ENCODE measurements at regions not wholly inside any gene's neighbourhood (a gene's known extent, or its start where the extent isn't known, plus 50 kb on each side); places are given as distances from the start of the nearest gene placed in this dataset.

DNA sequence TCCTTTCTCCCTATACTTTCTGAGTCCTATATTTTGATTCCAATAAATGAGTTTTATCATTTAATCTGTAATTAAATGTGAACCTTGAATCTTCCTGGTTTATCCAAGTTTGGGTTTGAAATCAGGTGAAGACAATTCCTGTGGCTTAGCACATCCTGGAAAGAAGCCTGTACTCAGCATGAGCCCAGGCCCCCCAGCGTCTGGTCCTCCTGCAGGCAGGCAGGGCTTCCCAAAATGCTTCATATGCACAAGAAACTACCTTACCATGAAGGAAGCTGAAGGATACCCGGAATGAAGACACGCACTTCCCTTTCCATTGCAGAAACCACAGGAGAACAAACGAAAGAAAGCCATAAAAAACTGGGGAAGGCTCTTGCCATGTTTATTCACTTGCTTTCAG is 157.4 kb upstream of the PDE10A start:
- Histone ChIP-seq H3K27ac (replicated peaks in 1 of 4) (no peak overlapping the region), H3K36me3 (no peaks in the 10 kb centered on the region), H3K27me3 (peaks cover 0 to 46% (median 0%) of the 10 kb centered on the region in 4 donors), H3K4me1 (peaks cover 0 to 5% (median 0%) of the 10 kb centered on the region in 4 donors), H3K9me3 (no peaks in the 10 kb centered on the region), H3K4me3 (no peak overlapping the region)
- TF ChIP-seq EP300 (IDR thresholded peaks at IDR 0.05) (no peak), POLR2A (IDR thresholded peaks at IDR 0.05; ENCODE audit: low read depth) (no peak), CTCF (IDR thresholded peaks at IDR 0.05) (no peak), POLR2AphosphoS5 (IDR thresholded peaks at IDR 0.05) (no peak)
- intact Hi-C loops (cut with DNase I), result no loop called here
- WGBS, result 68% methylated on average over 4 of the region's 4 CpGs
- no peak for DNase-seq (ENCODE audit: extremely low spot score)

GRCh38 chr6:165819394-165819793 is 156.4 kb upstream of the PDE10A start:
- H3K4me3 ChIP-seq, result peak overlapping the region in 1 of 4 donors; percentile 15
- peaks cover 0 to 5% (median 0%) of the 10 kb centered on the region in 4 donors for H3K4me1 ChIP-seq
- H3K27ac ChIP-seq (replicated peaks in 1 of 4), result no peak overlapping the region
- 24% methylated on average over 14 of the region's 21 CpGs for WGBS
- intact Hi-C loops (cut with DNase I), result no loop called here
- TF ChIP-seq EP300 (IDR thresholded peaks at IDR 0.05), result no peak
- no peaks in the 10 kb centered on the region for H3K36me3 ChIP-seq
- no peaks in the 10 kb centered on the region for H3K9me3 ChIP-seq
- DNase-seq (ENCODE audit: extremely low spot score), result no peak
- H3K27me3 ChIP-seq, result peaks cover 0 to 46% (median 0%) of the 10 kb centered on the region in 4 donors

DNA sequence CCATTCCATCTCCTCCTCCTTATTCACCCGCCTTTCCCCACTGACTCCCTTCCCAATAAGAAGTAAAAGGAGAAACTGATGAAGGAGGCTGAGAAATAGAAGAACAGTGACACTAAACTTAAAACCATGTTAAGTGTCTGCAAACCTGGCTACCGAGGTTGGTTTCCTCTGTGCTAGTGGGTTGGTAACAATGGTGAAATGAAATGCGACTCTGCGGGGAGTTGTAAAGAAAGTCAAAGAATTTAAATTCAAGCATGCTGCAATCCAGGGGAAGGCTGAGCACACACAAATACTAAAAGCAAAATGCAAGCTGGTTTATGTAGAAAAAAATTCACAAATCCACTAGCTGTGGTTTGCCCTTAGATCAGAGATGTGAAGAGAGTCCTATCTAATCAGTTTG is 155.2 kb upstream of the PDE10A start:
- WGBS, result 82% methylated on average over 4 of the region's 4 CpGs
- no peaks in the 10 kb centered on the region for H3K9me3 ChIP-seq
- peaks cover 0 to 46% (median 0%) of the 10 kb centered on the region in 4 donors for H3K27me3 ChIP-seq
- TF ChIP-seq EP300 (IDR thresholded peaks at IDR 0.05) (no peak), POLR2A (IDR thresholded peaks at IDR 0.05; ENCODE audit: low read depth) (no peak), CTCF (IDR thresholded peaks at IDR 0.05) (no peak), POLR2AphosphoS5 (IDR thresholded peaks at IDR 0.05) (no peak)
- no peak for DNase-seq (ENCODE audit: extremely low spot score)
- intact Hi-C loops (cut with DNase I), result no loop called here
- H3K36me3 ChIP-seq, result no peaks in the 10 kb centered on the region
- no peak overlapping the region for H3K4me3 ChIP-seq
- peaks cover 0 to 5% (median 0%) of the 10 kb centered on the region in 4 donors for H3K4me1 ChIP-seq
- H3K27ac ChIP-seq (replicated peaks in 1 of 4), result no peak overlapping the region

DNA sequence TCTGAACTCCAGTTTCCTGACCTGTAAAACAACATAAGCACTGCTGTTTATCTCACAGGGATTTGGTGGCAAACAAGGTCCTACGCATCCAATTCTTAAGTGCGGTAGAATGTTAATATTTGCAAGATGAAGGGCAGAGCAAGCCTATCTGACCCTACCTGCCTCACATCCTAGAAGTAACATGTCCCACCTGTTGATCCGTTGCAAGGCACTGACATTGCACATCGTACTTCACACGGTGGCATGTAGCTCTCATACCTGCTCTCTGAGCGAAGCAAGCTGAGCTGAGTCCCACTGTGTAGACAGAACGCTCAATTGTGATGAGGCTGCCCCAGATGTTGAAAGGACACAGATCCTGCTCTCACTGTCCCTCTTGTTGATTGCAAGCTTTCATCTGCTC is 154.7 kb upstream of the PDE10A start:
- TF ChIP-seq CTCF (IDR thresholded peaks at IDR 0.05) (no peak), POLR2A (IDR thresholded peaks at IDR 0.05; ENCODE audit: low read depth) (no peak), EP300 (IDR thresholded peaks at IDR 0.05) (no peak), POLR2AphosphoS5 (IDR thresholded peaks at IDR 0.05) (no peak)
- peaks cover 0 to 44% (median 0%) of the 10 kb centered on the region in 4 donors for H3K27me3 ChIP-seq
- H3K36me3 ChIP-seq, result no peaks in the 10 kb centered on the region
- no peak overlapping the region for H3K27ac ChIP-seq (replicated peaks in 1 of 4)
- intact Hi-C loops (cut with DNase I), result no loop called here
- WGBS, result 80% methylated on average over 7 of the region's 7 CpGs
- no peaks in the 10 kb centered on the region for H3K9me3 ChIP-seq
- H3K4me3 ChIP-seq, result no peak overlapping the region
- H3K4me1 ChIP-seq, result peaks cover 0 to 5% (median 0%) of the 10 kb centered on the region in 4 donors
- DNase-seq (ENCODE audit: extremely low spot score), result no peak

DNA sequence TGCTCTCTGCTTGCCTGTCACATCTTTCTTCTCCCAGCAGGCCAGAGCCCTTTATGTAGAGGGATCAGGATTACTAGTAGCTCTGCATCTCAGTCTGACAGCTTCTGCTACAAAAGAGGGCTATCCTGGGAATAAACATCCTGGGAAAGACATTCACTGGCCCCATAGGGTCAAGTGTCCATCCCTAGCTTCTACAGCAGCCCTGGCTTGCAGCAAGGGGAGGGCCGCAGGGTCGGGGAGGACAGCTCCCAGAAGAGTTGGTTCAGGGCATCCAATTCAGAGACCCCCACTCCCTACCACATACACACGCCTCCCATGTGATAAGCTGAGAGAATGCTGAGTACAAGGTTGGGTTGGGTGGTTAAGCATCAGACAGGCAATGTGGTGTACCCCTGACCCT is 154.1 kb upstream of the PDE10A start:
- 100% methylated on average over 2 of the region's 3 CpGs for WGBS
- no peak for DNase-seq (ENCODE audit: extremely low spot score)
- intact Hi-C loops (cut with DNase I), result no loop called here

More for the DNA sequence above, 154.1 kb upstream of the PDE10A start:
- TF ChIP-seq POLR2AphosphoS5 (IDR thresholded peaks at IDR 0.05), result no peak
- TF ChIP-seq EP300 (IDR thresholded peaks at IDR 0.05), result no peak
- no peak for TF ChIP-seq POLR2A (IDR thresholded peaks at IDR 0.05; ENCODE audit: low read depth)
- TF ChIP-seq CTCF (IDR thresholded peaks at IDR 0.05), result no peak
- H3K4me3 ChIP-seq, result no peak overlapping the region
- no peaks in the 10 kb centered on the region for H3K36me3 ChIP-seq
- H3K27ac ChIP-seq (replicated peaks in 1 of 4), result no peak overlapping the region
- H3K9me3 ChIP-seq, result no peaks in the 10 kb centered on the region
- peaks cover 0 to 41% (median 0%) of the 10 kb centered on the region in 4 donors for H3K27me3 ChIP-seq
- H3K4me1 ChIP-seq, result peaks cover 0 to 5% (median 0%) of the 10 kb centered on the region in 4 donors

All from esophagus muscularis mucosa (tissue), 4 donors.